ENCODE measurements at regions not wholly inside any gene's neighbourhood (a gene's known extent, or its start where the extent isn't known, plus 50 kb on each side); places are given as distances from the start of the nearest gene placed in this dataset.

- no peak for TF ChIP-seq CTCF (conservative IDR thresholded peaks at IDR 0.05; ENCODE audit: low read length)
- TF ChIP-seq EZH2phosphoT487 (IDR thresholded peaks at IDR 0.05; ENCODE audit: borderline replicate concordance, low read depth, low read length), result no peak
Measured at GRCh38 chr5:128815201-128815600, 150.1 kb upstream of the SLC27A6 start.
